ENCODE measurements at regions not wholly inside any gene's neighbourhood (a gene's known extent, or its start where the extent isn't known, plus 50 kb on each side); places are given as distances from the start of the nearest gene placed in this dataset.

- TF ChIP-seq CTCF (IDR thresholded peaks at IDR 0.05; ENCODE audit: low read depth, low read length, missing control alignments), result no peak
- H3K4me3 ChIP-seq (ENCODE audit: low read depth, low read length), result no peak overlapping the region
- DNase-seq (ENCODE audit: low read depth), result no peak
These were observed 2060.5 kb downstream of the MAT2B start for GRCh38 chr5:165565911-165566310.

GRCh38 chr5:165569551-165569950 lies 2064.1 kb downstream of the MAT2B start:
- no peak overlapping the region for H3K4me3 ChIP-seq (ENCODE audit: low read depth, low read length)
- no peak for TF ChIP-seq CTCF (IDR thresholded peaks at IDR 0.05; ENCODE audit: low read depth, low read length, missing control alignments)
- DNase-seq (ENCODE audit: low read depth), result no peak

GRCh38 chr5:165573445-165573844 lies 2068.0 kb downstream of the MAT2B start:
- H3K4me3 ChIP-seq (ENCODE audit: low read depth, low read length), result no peak overlapping the region
- no peak for DNase-seq (ENCODE audit: low read depth)
- TF ChIP-seq CTCF (IDR thresholded peaks at IDR 0.05; ENCODE audit: low read depth, low read length, missing control alignments), result no peak

- H3K4me3 ChIP-seq (ENCODE audit: low read depth, low read length), result no peak overlapping the region
- no peak for TF ChIP-seq CTCF (IDR thresholded peaks at IDR 0.05; ENCODE audit: low read depth, low read length, missing control alignments)
- no peak for DNase-seq (ENCODE audit: low read depth)
These were observed 2068.7 kb downstream of the MAT2B start for GRCh38 chr5:165574100-165574499.

GRCh38 chr5:165576678-165577275 lies 2071.4 kb downstream of the MAT2B start:
- H3K4me3 ChIP-seq (ENCODE audit: low read depth, low read length), result no peak overlapping the region
- TF ChIP-seq CTCF (IDR thresholded peaks at IDR 0.05; ENCODE audit: low read depth, low read length, missing control alignments), result no peak
- DNase-seq (ENCODE audit: low read depth), result no peak

- DNase-seq (ENCODE audit: low read depth), result no peak
- no peak overlapping the region for H3K4me3 ChIP-seq (ENCODE audit: low read depth, low read length)
- TF ChIP-seq CTCF (IDR thresholded peaks at IDR 0.05; ENCODE audit: low read depth, low read length, missing control alignments), result no peak
These were observed 2074.5 kb downstream of the MAT2B start for GRCh38 chr5:165579911-165580310.

GRCh38 chr5:165594693-165595092 lies 2089.3 kb downstream of the MAT2B start:
- TF ChIP-seq CTCF (IDR thresholded peaks at IDR 0.05; ENCODE audit: low read depth, low read length, missing control alignments), result no peak
- H3K4me3 ChIP-seq (ENCODE audit: low read depth, low read length), result no peak overlapping the region
- no peak for DNase-seq (ENCODE audit: low read depth)

All from GM12864 (cell line).